Thoracic aorta (tissue), 2 donors: ENCODE measurements at regions not wholly inside any gene's neighbourhood (a gene's known extent, or its start where the extent isn't known, plus 50 kb on each side); places are given as distances from the start of the nearest gene placed in this dataset.

Experiments
- ATAC-seq: fragments of 150-250 bp; one replicate; pipeline ENCODE4 v1.8.0; 2017; ENCODE audit warnings: low read depth; ENCODE audit not compliant: insufficient number of reproducible peaks, low FRiP score
- DNase-seq: peaks from one replicate; pipeline ENCODE4 v3.0.0-alpha.2; 2020; ENCODE audit warnings: low spot score
- H3K27ac ChIP-seq, 2 donors: fragments of 200-600 bp; sonication (generic); 1 replicate in 1 of 2; 2 replicates in 1 of 2; pipeline ENCODE4 v1.5.1; 2016; ENCODE audit warnings: mild to moderate bottlenecking in 2 of 2, moderate library complexity in 2 of 2
- H3K27me3 ChIP-seq: fragments of 200-600 bp; sonication (generic); replicated peaks from 2 replicates; pipeline ENCODE4 v1.6.0; 2016; ENCODE audit warnings: mild to moderate bottlenecking; ENCODE audit not compliant: insufficient read depth
- H3K36me3 ChIP-seq: fragments of 200-600 bp; sonication (generic); one replicate; pipeline ENCODE4 v1.5.1; 2016
- H3K4me1 ChIP-seq, 2 donors: fragments of 200-600 bp; sonication (generic); 1 replicate in 1 of 2; 2 replicates in 1 of 2; pipeline versions ENCODE4 v1.5.1 to v1.6.0; 2016; ENCODE audit warnings: low read depth in 2 of 2, mild to moderate bottlenecking in 1 of 2; ENCODE audit not compliant: control insufficient read depth in 1 of 2
- H3K4me3 ChIP-seq: fragments of 200-600 bp; sonication (generic); 2 replicates; pipeline ENCODE4 v1.5.1; 2016; ENCODE audit warnings: mild to moderate bottlenecking
- H3K9me3 ChIP-seq: fragments of 200-600 bp; sonication (generic); 2 replicates; pipeline ENCODE4 v1.5.1; 2016
- TF ChIP-seq, protein P1 (sequence below): fragments of 200-600 bp; sonication (generic); IDR thresholded peaks from one replicate; pipeline ENCODE4 v1.5.1; 2019; ENCODE audit warnings: antibody characterized with exemption

DNA sequence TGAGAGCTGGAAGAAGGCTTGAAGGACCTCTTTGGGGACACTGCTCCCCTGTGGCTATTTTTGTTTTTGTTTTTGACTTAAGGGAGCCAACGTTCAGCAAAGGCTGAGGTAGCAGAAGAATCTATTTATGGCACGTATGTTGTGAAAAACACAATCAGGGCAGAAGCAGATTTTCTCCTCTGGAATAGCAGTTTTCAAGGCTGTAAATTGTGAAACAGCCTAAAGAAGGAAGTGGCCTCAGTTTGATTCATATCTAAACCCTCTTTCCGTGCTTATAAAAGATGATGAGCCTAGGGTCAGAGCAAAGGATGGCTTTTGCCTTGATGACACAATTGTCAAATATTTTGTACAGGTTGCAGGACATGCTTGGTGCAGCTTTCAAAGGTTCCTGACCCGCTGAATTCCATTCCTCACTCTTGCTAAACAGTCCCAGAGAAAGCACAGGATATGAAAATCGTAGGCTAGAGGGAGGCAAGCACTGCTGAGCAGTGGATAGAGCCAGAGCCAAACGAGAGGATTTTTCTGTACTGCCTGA lies 106.2 kb upstream of the DLX2 start:
- H3K36me3 ChIP-seq = no peaks in the 10 kb centered on the region
- no peaks in the 10 kb centered on the region for H3K9me3 ChIP-seq
- no peak for DNase-seq
- TF ChIP-seq, protein P1, sequence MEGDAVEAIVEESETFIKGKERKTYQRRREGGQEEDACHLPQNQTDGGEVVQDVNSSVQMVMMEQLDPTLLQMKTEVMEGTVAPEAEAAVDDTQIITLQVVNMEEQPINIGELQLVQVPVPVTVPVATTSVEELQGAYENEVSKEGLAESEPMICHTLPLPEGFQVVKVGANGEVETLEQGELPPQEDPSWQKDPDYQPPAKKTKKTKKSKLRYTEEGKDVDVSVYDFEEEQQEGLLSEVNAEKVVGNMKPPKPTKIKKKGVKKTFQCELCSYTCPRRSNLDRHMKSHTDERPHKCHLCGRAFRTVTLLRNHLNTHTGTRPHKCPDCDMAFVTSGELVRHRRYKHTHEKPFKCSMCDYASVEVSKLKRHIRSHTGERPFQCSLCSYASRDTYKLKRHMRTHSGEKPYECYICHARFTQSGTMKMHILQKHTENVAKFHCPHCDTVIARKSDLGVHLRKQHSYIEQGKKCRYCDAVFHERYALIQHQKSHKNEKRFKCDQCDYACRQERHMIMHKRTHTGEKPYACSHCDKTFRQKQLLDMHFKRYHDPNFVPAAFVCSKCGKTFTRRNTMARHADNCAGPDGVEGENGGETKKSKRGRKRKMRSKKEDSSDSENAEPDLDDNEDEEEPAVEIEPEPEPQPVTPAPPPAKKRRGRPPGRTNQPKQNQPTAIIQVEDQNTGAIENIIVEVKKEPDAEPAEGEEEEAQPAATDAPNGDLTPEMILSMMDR = no peak
- no peak overlapping the region for H3K4me3 ChIP-seq
- ATAC-seq = no peak
- peaks cover 0 to 3% of the 10 kb centered on the region in 2 donors for H3K4me1 ChIP-seq
- no peak overlapping the region for H3K27ac ChIP-seq
- no peaks in the 10 kb centered on the region for H3K27me3 ChIP-seq

DNA sequence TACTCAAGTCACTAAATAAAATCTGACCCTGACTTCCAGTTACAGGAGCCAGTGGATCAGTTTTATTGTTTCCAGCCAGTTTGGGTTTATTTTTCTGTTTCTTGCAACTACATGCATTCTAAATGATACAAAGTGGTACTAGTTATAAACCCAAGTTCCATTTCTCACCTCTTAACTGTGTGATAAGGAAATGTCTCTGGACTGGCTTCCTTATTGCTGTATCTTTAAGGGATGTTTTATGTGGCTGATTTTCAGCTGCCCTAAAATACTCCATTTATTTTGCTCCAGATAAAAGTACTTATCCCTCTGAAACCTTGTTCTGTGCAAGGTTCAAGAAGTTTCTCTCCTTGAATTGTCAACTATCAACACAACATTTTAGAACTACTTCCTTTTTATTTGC lies 107.9 kb upstream of the DLX2 start:
- H3K36me3 ChIP-seq = no peaks in the 10 kb centered on the region
- H3K4me1 ChIP-seq = peaks cover 0 to 3% of the 10 kb centered on the region in 2 donors
- H3K27me3 ChIP-seq = no peaks in the 10 kb centered on the region
- no peak overlapping the region for H3K4me3 ChIP-seq
- ATAC-seq (no peak), DNase-seq (no peak)
- TF ChIP-seq, protein P1 = no peak
- no peaks in the 10 kb centered on the region for H3K9me3 ChIP-seq
- H3K27ac ChIP-seq = no peak overlapping the region

DNA sequence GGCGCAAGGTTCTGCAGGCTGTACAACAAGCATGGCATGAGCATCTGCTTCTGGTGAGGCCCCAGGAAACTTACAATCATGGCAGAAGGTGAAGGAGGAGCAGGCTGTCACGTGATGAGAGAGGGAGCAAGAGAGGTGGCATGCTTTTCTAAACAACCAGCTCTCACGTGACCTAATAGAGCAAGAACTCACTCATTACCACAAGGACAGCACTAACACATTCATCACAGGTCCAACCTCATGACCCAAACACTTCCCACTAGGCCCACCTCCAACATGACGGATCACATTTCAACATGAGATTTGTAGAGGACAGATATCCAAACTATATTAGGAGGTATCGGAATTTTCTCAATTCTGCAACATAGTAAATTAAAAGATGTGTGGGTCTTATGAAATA lies 108.8 kb upstream of the DLX2 start:
- H3K27me3 ChIP-seq = no peaks in the 10 kb centered on the region
- peaks cover 0 to 3% of the 10 kb centered on the region in 2 donors for H3K4me1 ChIP-seq
- no peaks in the 10 kb centered on the region for H3K36me3 ChIP-seq
- H3K27ac ChIP-seq = no peak overlapping the region
- TF ChIP-seq, protein P1 = no peak
- no peaks in the 10 kb centered on the region for H3K9me3 ChIP-seq
- DNase-seq (no peak), ATAC-seq (no peak)
- no peak overlapping the region for H3K4me3 ChIP-seq

DNA sequence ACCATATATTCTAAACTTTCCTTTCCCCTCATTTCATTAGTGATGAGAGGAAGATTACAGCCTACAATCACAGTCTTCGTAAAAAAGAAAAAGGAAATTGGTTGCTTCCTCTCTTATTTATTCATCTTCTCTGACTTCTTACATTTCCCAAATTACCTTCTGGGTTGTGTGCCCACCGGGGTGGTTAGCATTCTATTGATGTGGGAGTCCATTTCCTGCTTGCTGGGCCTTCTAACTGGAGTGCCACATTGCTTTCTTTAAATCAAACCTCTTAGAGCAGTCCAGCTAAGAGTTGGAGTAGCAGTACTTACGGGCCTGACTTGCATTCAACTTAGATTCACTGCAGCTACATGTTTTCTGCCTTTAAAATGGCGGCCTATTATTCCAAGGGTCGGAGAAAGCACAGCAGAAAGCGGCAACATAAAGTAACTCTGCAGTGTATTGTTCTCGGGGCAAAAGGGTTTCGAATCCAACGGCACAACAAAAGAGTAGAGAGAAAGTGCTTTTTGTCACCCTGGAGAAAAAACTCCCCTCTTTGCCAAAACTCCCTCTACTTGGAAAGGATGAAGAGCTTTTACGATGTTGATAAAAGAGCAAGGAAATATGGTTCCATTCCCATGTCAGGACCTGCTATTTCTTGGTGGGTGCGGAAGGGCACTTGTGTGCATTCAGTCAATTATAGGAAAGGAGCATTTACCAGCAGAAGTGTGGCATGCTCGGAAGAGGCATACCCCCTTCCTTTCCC lies 110.6 kb upstream of the DLX2 start:
- DNase-seq = no peak
- no peak for ATAC-seq
- Histone ChIP-seq H3K4me3 (no peak overlapping the region), H3K9me3 (no peaks in the 10 kb centered on the region), H3K36me3 (no peaks in the 10 kb centered on the region), H3K4me1 (peaks cover 0 to 3% of the 10 kb centered on the region in 2 donors), H3K27ac (no peak overlapping the region), H3K27me3 (no peaks in the 10 kb centered on the region)
- TF ChIP-seq, protein P1 = no peak

DNA sequence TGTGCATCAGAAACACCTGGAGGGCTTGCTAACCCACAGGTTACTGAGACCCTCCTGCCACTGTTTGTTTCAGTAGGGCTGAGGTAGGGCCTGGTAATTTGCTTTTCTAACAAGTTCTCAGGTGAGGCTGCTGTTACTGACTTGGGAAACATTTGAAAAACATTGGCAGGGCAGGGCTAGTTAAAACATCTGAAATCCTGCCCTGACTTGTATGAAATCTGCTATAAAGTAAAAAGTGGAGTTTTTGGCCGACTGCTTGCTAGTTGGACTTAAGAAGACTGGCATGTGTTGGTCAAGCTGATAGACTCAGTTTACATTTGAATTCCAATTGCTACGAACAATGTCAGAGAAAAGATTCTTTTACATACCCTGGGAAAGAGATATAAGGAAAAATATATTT lies 111.6 kb upstream of the DLX2 start:
- Histone ChIP-seq H3K9me3 (no peaks in the 10 kb centered on the region), H3K4me3 (no peak overlapping the region), H3K36me3 (no peaks in the 10 kb centered on the region), H3K27ac (no peak overlapping the region), H3K4me1 (no peaks in the 10 kb centered on the region), H3K27me3 (no peaks in the 10 kb centered on the region)
- TF ChIP-seq, protein P1 = no peak
- ATAC-seq (no peak), DNase-seq (no peak)
